IMR-90 (cell line): ENCODE measurements at regions not wholly inside any gene's neighbourhood (a gene's known extent, or its start where the extent isn't known, plus 50 kb on each side); places are given as distances from the start of the nearest gene placed in this dataset.

Source experiments
- CTCF ChIP-seq: conservative IDR thresholded peaks from 2 replicates; pipeline ENCODE4 v1.5.1; 2012; ENCODE audit warnings: mild to moderate bottlenecking, low read depth, low read length, improper control_type of control experiment
- MXI1 ChIP-seq: IDR thresholded peaks from 2 replicates; pipeline ENCODE4 v1.6.1; 2012; ENCODE audit warnings: low read depth, mild to moderate bottlenecking, low read length, moderate library complexity, borderline replicate concordance
- POLR2A ChIP-seq: IDR thresholded peaks from 2 replicates; pipeline ENCODE4 v1.6.1; 2012; ENCODE audit warnings: mild to moderate bottlenecking, low read depth, low read length
- RAD21 ChIP-seq: IDR thresholded peaks from 2 replicates; pipeline ENCODE4 v1.6.1; 2012; ENCODE audit warnings: low read length, improper control_type of control experiment
- RFX5 ChIP-seq: IDR thresholded peaks from 2 replicates; pipeline ENCODE4 v1.8.0; 2012; ENCODE audit warnings: low read depth, mild to moderate bottlenecking, low read length, moderate library complexity
- TF ChIP-seq, protein P1 (sequence below): fragments of 150-350 bp; IDR thresholded peaks from 2 replicates; pipeline ENCODE4 v1.6.1; 2017; ENCODE audit warnings: mild to moderate bottlenecking, antibody characterized with exemption, low read length, low read depth
- TF ChIP-seq, protein P2 (sequence below): fragments of 150-350 bp; IDR thresholded peaks from 2 replicates; pipeline ENCODE4 v1.6.1; 2016; ENCODE audit warnings: low read depth, mild to moderate bottlenecking, low read length, moderate library complexity, borderline replicate concordance

- TF ChIP-seq CTCF, result no peak
- TF ChIP-seq, protein P1, sequence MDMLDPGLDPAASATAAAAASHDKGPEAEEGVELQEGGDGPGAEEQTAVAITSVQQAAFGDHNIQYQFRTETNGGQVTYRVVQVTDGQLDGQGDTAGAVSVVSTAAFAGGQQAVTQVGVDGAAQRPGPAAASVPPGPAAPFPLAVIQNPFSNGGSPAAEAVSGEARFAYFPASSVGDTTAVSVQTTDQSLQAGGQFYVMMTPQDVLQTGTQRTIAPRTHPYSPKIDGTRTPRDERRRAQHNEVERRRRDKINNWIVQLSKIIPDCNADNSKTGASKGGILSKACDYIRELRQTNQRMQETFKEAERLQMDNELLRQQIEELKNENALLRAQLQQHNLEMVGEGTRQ, result no peak
- no peak for TF ChIP-seq RAD21
- no peak for TF ChIP-seq POLR2A
- TF ChIP-seq MXI1, result no peak
- TF ChIP-seq, protein P2, sequence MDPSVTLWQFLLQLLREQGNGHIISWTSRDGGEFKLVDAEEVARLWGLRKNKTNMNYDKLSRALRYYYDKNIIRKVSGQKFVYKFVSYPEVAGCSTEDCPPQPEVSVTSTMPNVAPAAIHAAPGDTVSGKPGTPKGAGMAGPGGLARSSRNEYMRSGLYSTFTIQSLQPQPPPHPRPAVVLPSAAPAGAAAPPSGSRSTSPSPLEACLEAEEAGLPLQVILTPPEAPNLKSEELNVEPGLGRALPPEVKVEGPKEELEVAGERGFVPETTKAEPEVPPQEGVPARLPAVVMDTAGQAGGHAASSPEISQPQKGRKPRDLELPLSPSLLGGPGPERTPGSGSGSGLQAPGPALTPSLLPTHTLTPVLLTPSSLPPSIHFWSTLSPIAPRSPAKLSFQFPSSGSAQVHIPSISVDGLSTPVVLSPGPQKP, result no peak
- no peak for TF ChIP-seq RFX5
These were observed 263.7 kb downstream of the IPMK start for GRCh38 chr10:58003945-58004344.
